CD1c-positive myeloid dendritic cell (primary cell): ENCODE measurements at regions not wholly inside any gene's neighbourhood (a gene's known extent, or its start where the extent isn't known, plus 50 kb on each side); places are given as distances from the start of the nearest gene placed in this dataset.
"Not testable (repeated sequence)": the region's sequence is repeated elsewhere in the genome, so short reads cannot be mapped to it uniquely, and the experiment has no call there.

Experiments used
- DNase-seq: peaks from one replicate; pipeline ENCODE4 v3.0.0-alpha.2; 2016; ENCODE audit errors: extremely low spot score

DNA sequence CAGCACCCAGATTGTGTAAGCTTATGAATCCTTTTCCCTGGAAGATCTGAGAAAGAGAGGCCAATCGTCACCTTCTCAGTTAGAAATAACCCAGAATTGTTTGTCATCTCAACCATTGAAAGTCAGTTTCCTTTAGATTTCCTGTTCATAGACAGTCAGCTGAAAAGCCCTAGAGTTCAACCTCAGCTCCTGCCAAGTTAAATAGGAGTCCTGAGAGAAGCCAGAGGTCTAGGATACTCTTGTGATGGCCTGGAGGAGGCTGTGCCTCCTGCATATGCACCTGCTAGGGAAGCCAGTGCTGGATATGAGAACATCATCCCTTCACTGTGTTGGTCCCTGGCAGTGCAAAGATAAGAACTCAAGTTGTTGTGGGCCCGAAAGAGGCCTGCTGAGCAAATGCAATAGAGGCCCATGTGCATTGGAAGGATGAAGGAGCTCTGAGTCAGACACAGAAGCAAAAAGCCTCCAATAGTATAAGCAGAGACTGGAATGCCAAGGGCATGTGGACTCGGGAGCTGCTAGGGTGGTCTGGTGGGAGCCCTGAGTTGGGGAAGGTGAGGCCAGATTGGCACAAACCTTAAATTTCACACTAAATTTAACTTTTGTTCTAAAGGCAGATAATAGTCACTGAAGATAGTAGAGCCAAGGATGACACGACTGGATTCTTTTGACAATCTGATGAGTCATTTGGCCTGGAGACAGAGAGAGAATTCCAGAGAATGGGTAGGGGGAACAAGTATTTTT lies 520.9 kb upstream of the CDH5 start:
- no peak for DNase-seq

DNA sequence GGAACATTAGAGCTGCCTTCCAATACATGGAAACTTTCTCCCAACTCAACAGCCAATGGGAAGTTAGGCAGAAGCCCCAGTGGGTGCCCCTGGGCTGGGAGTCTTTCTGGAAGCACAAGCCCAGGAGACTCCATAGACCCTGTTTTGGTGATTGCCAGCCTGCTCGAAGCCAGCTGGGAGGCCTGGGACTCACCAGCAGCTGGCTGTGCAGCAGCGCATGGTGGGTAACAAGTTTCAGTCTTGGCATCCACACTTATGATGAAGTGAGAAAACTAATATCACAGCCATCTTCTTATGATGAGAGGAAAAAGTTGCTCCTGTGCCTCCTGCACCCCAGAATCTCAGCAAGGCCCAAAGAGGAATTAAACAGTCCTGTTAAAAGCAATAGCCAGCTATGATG lies 522.5 kb upstream of the CDH5 start:
- no peak for DNase-seq

DNA sequence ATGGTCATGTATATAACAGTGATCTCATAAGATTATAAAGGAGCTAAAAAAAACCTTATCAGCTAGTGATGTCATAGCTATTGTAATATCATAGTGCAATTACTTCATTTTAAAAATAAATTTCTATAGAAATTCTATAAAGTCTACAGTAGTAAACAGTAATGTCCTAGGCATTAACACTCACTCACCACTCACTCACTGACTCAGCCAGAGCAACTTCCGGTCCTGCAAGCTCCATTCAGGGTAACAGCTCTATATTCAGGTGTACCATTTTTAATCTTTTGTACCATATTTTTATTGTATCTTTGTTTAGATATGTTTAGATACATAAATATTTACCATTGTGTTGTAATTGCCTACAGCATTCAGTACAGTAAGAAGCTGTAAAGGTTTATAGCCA lies 524.4 kb upstream of the CDH5 start:
- no peak for DNase-seq

DNA sequence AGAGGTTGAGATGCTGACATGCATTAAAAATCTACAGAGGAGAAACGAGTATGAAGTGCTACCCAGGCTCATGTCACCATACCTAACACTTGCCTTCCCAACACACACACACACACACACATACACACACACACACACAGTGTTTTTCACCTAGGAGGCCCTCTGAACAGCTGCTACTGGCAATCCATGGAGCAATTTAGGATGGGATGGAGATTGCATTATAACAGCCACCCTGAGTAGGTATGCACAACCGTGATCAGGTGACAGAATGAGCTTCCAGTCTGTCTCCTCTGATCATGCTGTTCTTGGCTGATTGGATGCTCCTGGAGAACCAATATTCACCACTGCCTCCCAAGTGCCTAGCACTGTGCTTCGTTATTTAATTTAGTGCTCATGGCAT lies 528.5 kb upstream of the CDH5 start:
- DNase-seq, result no peak

DNA sequence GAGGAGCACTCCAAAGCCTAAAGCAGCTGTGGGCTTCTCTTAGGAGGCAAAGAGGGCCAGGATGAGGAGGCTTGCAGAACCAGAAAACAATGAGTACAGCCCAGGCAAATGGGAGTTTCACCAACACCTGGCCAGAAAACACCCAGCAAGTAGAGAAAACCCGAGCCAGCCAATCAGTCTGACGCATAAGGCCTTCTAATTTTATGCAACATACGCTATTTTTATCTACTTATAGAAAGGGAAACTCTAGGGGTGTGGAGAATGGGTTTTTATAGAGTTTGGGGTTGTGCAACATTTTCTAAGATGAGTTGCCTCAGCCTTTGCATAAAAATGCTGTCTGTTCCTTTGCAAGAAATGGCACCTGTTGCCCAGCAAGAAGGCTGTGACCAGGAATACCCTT lies 529.0 kb upstream of the CDH5 start:
- no peak for DNase-seq

DNA sequence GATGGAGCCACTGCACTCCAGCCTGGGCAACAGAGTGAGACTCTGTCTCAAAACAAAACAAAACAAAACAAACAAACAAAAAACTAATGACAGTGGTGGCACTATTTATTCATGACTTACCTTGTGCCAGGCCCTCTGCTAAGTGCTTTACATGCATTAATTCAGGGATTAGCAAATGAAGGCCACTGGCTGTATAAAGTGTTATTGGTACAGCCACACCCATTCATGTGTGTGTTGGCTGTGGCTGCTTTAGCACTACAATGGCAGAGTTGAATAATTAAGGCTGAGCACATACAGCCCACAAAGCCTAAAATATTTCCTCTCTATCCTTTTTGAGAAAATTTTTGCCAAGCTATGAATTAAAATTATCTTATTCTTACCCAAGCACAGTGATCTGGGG lies 531.8 kb upstream of the CDH5 start:
- no peak for DNase-seq

DNA sequence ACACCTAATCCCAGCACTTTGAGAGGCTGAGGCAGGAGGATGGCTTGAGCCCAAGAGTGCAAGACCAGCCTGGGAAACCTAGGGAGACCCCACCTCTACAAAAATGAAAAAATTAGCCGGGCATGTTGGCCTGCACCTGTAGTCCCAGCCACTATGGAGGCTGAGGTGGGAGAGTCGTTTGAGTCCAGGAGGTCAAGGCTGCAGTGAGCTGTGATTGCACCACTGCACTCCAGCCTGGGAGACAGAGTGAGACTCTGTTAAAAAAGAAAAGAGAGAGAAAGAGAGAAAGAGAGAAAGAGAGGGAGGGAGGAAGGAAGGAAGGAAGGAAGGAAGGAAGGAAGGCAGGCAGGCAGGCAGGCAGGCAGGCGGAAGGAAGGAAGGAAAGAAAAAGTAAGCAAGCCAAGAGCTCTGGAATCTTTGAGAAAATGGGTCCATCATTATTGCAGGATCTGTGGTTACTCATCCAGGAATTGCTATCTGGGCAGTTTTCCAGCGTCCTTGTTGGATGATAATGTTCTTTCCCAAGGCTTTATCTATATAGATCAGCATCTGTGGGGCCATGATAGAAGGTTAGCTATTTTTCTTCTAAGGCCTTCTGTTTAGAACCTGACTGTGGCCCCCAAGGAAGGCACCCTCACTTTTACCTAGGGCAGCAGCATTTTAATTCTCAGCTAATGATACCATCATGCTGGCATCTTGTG lies 533.2 kb upstream of the CDH5 start:
- no peak for DNase-seq

DNA sequence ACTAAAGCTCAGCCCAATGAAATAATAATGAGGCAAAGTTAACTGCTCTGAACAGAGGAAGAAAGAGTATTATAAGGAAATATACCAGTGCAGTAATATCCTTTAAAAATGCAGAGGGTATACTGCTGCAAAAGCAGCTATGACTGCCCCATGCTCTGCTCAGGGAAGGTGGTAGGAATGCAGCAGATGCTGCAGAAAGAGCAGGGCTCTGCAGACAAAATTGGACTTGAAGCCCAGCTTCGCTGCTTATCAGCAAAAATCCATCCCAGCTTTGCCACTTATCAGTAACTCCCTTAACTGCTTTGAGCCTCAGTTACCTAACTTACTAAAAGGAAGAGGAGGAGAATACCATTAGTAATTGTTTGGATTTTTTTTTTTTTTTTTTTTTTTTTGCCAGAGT lies 533.8 kb upstream of the CDH5 start:
- no peak for DNase-seq

DNA sequence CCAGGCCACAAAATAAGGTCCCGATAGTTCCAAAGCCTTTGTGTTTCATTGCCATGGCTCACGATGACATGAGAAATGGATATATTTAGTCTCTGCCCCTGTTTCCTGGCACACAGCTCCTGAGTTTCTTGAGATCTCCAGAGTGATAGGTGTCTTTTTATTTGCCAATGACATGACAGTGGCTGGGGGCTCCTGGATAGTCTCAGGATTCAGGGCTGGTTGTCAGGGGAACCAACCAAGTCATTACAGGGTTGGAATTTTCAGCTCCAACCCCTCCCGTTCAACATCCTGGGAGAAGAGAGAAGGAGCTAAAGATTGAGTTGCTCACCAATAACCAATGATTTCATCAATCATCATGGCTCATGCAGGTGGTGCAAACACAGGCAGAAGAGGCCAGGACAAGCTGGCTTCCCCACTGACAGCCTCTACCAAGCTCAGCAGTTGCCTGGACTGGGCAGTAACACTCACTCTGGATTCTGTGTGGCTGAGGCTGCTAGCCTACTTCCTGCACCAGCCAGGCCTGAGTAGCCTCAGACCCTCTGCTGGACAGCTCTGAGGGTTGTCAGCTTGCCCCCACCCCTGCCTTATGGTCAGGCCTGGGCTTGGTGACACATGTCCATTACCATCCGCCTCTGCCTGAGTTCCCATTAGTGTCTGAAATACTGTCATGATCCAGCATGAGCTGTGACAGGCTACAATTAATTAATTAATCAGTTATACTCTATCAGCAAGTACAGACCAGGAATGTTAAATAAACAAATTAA lies 534.4 kb upstream of the CDH5 start:
- no peak for DNase-seq

DNA sequence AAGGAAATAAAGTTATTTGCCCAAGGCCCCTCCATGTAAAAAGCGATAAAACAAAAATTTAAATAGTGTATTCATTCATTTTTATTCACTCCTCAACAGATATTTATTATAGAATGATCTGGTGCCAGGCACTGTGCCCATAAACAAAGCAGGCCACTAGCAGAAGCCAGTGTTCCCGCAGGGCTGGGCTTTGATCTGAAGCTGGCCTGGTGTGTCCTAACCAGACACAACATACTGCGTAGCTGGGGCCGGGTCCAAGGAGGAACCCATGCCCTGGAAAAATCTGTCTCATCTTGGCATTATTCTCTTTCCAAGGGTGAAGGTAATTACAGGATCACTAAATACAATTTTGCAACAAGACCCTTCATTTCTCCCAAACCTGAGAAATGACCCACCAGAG lies 537.4 kb upstream of the CDH5 start:
- DNase-seq, result no peak

DNA sequence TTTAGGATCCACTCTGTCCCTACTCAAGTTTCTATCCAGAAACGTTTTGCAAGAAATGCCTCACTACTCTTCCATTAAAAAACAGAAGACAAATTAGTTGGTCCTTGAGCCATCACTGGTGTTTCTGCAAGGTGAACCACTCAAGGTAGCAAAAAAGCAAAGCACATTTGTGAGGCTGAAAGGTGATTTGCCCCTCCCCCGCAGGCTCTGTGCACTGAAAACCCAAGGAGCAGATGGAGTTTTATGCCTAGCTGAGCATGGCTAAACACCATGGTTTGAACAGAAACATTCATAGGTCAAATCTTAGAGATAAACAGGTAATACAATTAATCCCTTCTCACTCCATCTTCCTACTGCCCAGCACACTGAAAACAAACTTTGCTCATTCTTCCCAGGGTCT lies 538.2 kb upstream of the CDH5 start:
- no peak for DNase-seq

DNA sequence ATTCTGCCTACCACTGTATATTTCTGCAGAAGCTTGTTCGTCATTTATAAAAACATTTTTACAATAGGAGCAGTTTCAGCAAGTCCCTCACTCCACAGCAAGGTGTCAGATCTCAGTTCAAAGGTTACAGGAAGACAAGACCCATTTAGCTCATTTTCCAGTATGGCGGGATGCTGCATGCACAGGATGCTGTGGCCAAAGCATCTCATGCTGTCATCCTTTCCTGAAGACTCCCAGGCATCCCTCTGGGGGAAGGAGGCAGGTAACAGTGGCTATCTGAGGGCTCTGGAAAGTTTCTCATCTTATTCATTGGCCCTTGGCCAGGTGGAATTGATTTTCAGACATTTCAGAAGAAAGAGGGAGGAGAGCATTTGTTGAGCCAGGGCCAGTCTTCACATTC lies 539.3 kb upstream of the CDH5 start:
- DNase-seq, result no peak

DNA sequence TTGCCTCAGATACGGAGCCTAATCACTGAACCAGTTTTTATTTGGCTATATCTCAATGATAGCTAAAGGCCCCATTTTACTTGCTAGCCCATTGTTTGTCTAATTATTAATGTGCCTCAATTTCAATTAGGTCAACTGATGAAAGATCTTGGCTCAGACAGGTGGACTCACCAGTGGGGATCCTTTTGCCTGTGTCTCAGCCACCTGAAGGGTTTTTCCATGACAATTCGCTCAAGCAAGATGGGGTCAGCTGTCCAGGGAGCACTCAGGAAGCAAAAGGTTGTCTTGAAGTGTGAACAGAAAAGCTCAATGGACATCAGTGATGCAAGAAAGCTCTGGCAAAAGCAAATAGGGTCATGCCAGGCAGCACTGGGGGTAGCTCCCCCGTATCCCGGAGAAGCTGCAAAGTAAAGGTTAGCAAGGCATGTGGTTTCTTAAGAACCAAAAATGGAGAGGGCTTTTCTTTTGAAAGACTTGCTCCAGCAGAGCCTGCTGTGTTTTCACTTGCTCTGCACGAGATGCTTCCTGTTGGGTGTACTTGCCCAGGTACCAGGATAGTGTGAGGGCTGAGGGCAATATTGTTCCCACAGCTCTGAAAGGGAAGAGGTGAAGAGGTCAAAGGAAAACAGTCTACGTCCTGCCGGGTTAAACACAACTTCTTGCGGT lies 541.2 kb upstream of the CDH5 start:
- DNase-seq, result no peak

DNA sequence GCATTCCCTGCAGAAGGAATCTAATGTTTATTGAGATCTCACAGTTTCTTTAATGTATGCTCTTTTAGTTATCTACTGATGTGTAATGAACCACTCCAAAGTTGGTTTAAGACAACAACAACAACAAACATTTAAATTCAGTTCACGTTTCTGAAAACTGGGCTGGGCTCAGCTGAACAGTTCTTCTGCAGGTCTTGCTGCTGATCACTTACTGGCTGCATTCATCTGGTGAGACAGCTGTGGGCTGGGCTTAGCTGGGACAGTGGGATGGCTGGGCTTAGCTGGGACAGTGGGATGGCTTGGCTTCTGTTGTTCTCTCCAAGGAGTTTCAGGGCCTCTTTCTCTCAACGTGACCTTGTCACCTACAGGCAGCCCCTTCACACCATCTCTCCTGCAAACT lies 544.3 kb upstream of the CDH5 start:
- no peak for DNase-seq

DNA sequence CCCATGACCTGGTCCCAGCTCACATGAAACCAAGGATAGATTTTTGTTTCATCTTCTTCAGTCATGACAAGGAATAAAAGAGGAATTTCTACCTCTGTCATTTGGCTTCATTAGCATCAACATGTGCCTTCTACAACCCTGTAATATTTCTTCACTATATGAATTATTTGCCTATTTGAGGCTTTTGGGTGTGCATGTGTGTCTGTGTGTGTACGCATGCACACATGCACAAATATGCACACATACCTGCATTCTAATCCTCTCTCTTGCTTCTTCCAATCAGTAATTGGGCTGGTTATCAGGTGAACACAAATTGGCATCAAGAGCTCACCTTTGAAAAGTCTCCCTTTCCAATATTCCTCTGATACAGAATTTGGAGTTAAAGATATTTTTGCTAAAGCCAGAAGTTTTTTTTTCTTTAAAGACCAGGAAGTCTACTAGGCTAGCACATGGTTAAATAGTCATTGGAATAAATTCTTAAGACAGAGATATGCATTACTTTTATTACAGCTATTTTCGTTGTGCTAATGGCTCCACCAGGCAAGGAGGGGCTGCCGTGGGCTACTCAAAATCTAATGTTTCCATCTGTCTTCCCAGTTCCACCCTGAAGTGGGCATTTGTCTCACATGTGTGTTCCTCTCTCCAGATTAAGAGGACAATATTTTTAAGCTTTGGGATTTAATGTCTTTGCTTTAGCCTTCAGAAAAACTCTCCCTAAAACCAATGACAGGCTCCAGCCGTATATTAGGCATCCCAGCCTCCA lies 547.2 kb upstream of the CDH5 start:
- DNase-seq, result no peak

DNA sequence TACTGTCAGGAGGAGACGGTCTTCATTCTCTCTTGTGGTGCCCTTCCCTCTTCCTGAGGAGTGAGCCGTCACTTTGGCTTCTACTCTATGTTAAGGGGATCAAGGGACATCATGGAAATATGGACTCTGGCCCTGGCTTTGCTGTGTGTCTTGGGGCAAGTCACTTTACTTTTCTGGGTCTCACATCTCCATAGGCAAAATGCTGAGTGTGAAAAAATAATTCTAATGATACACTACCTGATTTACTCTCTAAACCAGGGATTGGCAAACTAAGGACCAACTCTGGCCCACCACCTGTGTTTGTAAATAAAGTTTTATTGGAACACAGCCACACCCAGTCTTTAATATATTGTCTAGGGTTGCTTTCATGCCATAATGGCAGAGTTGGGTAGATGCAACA lies 548.7 kb upstream of the CDH5 start:
- no peak for DNase-seq

DNA sequence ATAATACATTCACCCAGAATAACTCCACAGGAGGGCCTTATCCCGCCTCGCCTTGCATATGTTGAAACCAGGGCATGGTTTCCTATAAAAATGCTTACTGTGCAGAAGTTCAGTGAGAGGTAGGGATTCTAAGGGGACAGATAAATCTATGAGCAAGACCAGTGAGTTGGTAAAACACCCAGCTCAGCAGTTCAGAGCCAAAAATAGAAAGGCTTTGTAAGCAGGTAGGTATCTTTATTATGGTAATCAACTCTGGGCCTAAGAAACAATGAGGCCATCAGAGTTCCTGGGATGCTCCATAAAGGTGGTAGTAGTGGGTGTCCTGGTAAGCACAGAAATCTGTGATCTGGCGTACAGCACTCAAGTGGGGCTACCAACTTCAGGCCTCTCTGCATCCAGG lies 549.4 kb upstream of the CDH5 start:
- no peak for DNase-seq

DNA sequence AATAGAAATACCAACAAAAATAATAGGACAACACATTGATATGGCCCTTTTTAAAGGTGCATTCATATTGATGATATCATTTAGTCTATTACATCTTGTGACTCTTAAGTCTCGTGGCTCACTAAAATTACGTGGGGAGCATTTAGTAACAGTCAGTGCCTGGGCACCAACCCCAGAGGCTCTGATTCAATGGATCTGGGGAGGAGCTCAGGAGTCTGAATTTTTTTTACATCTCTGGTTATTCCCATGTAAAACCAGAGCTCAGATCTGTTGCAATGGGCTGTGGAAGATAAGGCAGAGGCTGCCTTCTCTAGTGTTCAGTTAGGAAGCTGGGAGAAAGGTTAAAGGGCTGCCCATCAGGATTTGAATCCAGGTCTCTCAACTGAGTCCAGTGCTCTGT lies 549.9 kb upstream of the CDH5 start:
- no peak for DNase-seq

DNA sequence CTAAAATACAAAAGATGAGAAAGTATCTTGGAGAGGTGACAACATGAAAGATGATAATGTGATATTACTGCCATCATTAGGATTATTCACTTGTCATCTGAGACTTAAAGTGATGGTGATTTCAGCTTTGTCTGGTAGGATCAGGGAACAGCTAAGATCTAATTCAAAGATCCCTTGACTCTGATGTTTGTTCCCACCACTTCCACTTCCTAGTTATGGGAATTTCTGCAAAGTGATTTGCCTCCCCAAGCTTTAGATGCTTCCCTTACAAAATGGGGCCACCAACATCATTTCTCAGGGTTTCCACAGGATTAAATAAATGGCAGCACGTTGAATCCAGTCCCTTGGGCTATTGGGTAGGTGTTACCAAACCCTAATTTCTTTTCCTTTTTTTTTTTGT lies 550.8 kb upstream of the CDH5 start:
- DNase-seq, result no peak

DNA sequence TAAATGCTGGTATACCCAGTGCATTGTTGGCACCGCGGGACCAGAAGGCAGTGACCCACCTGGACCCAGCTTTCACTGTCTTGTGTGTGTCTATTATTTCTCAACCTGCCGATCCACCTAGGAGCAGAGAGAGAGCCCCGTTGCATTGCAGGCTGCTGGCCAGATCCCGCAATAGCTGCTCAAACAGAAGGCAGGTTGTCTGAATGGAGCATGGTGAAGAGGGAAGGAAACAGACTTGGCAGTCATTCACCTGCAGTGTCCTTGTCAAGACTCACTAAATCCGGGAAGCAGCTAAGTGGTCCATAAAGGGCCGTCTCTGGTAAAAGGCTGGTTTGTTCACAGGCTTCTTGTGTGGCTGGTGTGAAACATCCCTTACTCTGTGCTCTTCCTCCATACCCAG lies 552.6 kb upstream of the CDH5 start:
- not testable (repeated sequence) for DNase-seq

DNA sequence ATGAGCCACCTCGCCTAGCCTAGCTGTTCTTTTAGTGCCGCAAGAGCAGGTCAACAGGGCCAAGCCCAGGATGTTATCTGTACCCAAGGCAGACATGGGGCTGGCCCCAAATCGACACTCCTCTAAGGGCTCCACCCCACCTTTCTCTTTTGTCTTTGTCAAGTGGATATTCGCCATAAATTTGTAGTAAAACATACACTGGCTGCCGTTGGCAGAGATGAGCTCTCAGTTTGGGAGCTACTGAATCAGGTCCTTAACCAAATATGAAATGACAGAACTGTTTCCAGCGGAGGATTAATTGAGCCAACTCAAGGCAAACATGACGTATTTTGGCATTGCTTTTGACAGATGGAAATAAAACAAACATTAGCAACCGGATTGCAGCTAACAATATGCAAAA lies 556.9 kb upstream of the CDH5 start:
- no peak for DNase-seq

DNA sequence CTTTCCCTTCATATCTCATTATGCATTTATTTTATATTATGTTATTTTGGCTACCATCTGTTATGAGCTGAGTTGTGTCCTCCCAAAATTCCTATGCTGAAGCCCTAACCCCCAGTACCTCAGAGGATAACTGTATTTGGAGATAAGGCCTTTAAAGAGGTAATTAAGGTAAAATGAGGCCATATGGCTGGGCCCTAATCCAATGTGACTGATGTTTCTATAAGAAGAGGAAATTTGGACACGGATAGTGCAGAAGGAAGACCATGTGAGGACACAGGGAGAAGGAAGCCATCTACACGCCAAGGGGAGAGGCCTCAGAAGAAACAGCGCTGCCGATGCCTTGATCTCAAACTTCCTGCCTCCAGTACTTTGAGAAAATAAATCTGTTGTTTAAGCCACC lies 557.7 kb upstream of the CDH5 start:
- DNase-seq, result no peak
